ENCODE measurements at regions not wholly inside any gene's neighbourhood (a gene's known extent, or its start where the extent isn't known, plus 50 kb on each side); places are given as distances from the start of the nearest gene placed in this dataset.

DNA sequence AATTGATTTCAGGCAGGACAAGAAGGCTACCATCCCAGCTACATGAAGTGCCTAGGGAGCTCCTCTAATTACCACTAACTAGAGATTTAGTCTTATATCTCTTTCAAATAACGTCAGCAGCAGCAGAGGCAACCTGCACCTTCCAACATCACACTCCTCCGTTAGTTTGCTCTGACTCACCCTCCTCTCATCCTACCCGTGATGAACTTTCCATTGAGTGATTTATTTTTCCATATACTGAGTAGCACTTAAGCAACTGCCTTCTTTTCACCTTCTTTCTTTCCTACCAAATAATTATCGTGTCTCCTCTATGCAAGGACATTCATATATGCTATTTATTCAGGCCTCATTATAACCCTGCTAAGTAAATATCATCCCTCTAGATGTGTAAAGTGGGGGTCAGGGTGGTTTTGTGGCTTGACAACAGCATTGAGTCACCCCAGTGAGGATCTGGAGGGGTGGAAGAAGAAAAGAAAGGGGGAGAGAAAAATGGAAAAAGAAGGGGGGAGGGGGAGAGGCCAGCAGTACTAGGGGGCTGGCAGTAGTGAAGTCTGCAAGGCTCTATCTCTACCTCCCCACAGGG lies 64.6 kb upstream of the CAST start:
- no peak overlapping the region for H3K56ac ChIP-seq (replicated peaks; ENCODE audit: insufficient read length, low read depth, low read length)
- no peak overlapping the region for H3K4me3 ChIP-seq (ENCODE audit: extremely low read depth in 1 of 4, insufficient read depth in 2 of 4, low read depth in 3 of 4, low read length in 4 of 4)
- H3K4ac ChIP-seq (replicated peaks; ENCODE audit: insufficient read length, low read depth, low read length) = no peak overlapping the region
- H2BK15ac ChIP-seq (ENCODE audit: low read length) = no peak overlapping the region
- H4K20me1 ChIP-seq (replicated peaks in 1 of 2; ENCODE audit: control insufficient read depth in 1 of 2, insufficient read depth in 2 of 2, low read length in 2 of 2) = no peaks in the 10 kb centered on the region
- no peak overlapping the region for H2BK5ac ChIP-seq (ENCODE audit: low read depth, low read length)
- no peak overlapping the region for H2AFZ ChIP-seq (ENCODE audit: low read length)
- H3K36me3 ChIP-seq (ENCODE audit: control insufficient read depth in 2 of 4, insufficient read depth in 4 of 4, low read length in 3 of 4) = no peaks in the 10 kb centered on the region
- no peak for DNase-seq (ENCODE audit: low read depth in 1 of 2, low spot score in 2 of 2)
- no peak overlapping the region for H3K18ac ChIP-seq (ENCODE audit: extremely low read depth, low read length)
- no peak overlapping the region for H4K8ac ChIP-seq (ENCODE audit: extremely low read depth, insufficient read depth, low read length)
- peaks cover 0 to 3% of the 10 kb centered on the region in 2 experiments; a peak in 1 of 4 replicates for H3K9me3 ChIP-seq (ENCODE audit: insufficient read depth in 2 of 2, low read depth in 1 of 2, low read length in 1 of 2)
- no peak overlapping the region for H4K91ac ChIP-seq (replicated peaks; ENCODE audit: insufficient read length, low read length)
- no peak overlapping the region for H3K27ac ChIP-seq (ENCODE audit: low read depth, low read length)
- 92% methylated on average over 4 of the region's 4 CpGs; no CpG with 5 or more reads in 1 of the 2 experiments for WGBS, 2 experiments (ENCODE audit: extremely low coverage in 1 of 2, insufficient coverage in 1 of 2, insufficient read length in 1 of 2, insufficient replicate concordance in 2 of 2, low coverage in 1 of 2, low lambda C conversion rate in 2 of 2, missing lambda C conversion rate in 1 of 2)
- no peaks in the 10 kb centered on the region for H3K27me3 ChIP-seq (replicated peaks in 1 of 4; ENCODE audit: control insufficient read depth in 3 of 4, extremely low read depth in 1 of 4, insufficient read depth in 3 of 4, low read length in 3 of 4)
- no peak overlapping the region for H4K5ac ChIP-seq (ENCODE audit: insufficient read length, low read depth, low read length)
- POLR2A ChIA-PET (ENCODE audit: partially characterized antibody) = no interaction called here
- H3K14ac ChIP-seq (ENCODE audit: insufficient read length) = no peak overlapping the region
- H3K4me2 ChIP-seq (ENCODE audit: insufficient read depth in 1 of 2, low read depth in 2 of 2, low read length in 2 of 2) = no peak overlapping the region
- no peaks in the 10 kb centered on the region for H3K4me1 ChIP-seq (replicated peaks in 1 of 4; ENCODE audit: control insufficient read depth in 3 of 4, insufficient read depth in 4 of 4, low read length in 3 of 4)
- H2BK20ac ChIP-seq (ENCODE audit: low read length) = no peak overlapping the region
- no peaks in the 10 kb centered on the region for H3K79me2 ChIP-seq (ENCODE audit: control insufficient read depth in 1 of 2, insufficient read depth in 2 of 2, low read length in 2 of 2)
- no peaks in the 10 kb centered on the region for H3K79me1 ChIP-seq (ENCODE audit: low read depth, low read length)
- CTCF ChIA-PET (ENCODE audit: partially characterized antibody) = interaction anchor here (1.2 to 7.1 kb wide), 6 partner anchors 9 to 313 kb away, joined by 3 to 118 read pairs (median 23); partner anchors contain the start of gene PCSK1
- no peak overlapping the region for H2AK5ac ChIP-seq (ENCODE audit: low read depth, low read length)
- no peak for FAIRE-seq
- H3K9ac ChIP-seq (replicated peaks in 1 of 4; ENCODE audit: extremely low read depth in 1 of 4, low read depth in 3 of 4, low read length in 3 of 4) = no peak overlapping the region
- no peak overlapping the region for H3K23ac ChIP-seq (ENCODE audit: insufficient read length)
- no peak overlapping the region for H2BK120ac ChIP-seq (replicated peaks; ENCODE audit: low read depth, low read length)
- H2BK12ac ChIP-seq (ENCODE audit: low read depth, low read length) = no peak overlapping the region
- H3K23me2 ChIP-seq (ENCODE audit: low read depth, low read length) = no peaks in the 10 kb centered on the region
- TF ChIP-seq KDM5A (IDR thresholded peaks at IDR 0.05; ENCODE audit: low read length) (no peak), SUZ12 (IDR thresholded peaks at IDR 0.05; ENCODE audit: low read length) (no peak), TCF12 (IDR thresholded peaks at IDR 0.05; ENCODE audit: low read depth, low read length) (no peak), GTF2F1 (IDR thresholded peaks at IDR 0.05; ENCODE audit: borderline replicate concordance, low read depth, low read length) (no peak)
- TF ChIP-seq, protein P1, sequence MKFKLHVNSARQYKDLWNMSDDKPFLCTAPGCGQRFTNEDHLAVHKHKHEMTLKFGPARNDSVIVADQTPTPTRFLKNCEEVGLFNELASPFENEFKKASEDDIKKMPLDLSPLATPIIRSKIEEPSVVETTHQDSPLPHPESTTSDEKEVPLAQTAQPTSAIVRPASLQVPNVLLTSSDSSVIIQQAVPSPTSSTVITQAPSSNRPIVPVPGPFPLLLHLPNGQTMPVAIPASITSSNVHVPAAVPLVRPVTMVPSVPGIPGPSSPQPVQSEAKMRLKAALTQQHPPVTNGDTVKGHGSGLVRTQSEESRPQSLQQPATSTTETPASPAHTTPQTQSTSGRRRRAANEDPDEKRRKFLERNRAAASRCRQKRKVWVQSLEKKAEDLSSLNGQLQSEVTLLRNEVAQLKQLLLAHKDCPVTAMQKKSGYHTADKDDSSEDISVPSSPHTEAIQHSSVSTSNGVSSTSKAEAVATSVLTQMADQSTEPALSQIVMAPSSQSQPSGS (IDR thresholded peaks at IDR 0.05; ENCODE audit: low read length) = no peak
- TF ChIP-seq, protein P2, sequence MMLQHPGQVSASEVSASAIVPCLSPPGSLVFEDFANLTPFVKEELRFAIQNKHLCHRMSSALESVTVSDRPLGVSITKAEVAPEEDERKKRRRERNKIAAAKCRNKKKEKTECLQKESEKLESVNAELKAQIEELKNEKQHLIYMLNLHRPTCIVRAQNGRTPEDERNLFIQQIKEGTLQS (IDR thresholded peaks at IDR 0.05; ENCODE audit: insufficient read depth, low read depth, low read length) = no peak
- TF ChIP-seq, protein P3, sequence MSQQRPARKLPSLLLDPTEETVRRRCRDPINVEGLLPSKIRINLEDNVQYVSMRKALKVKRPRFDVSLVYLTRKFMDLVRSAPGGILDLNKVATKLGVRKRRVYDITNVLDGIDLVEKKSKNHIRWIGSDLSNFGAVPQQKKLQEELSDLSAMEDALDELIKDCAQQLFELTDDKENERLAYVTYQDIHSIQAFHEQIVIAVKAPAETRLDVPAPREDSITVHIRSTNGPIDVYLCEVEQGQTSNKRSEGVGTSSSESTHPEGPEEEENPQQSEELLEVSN (IDR thresholded peaks at IDR 0.05) = no peak

All from H1 (cell line).